Erythroblast (primary cell): ENCODE measurements at regions not wholly inside any gene's neighbourhood (a gene's known extent, or its start where the extent isn't known, plus 50 kb on each side); places are given as distances from the start of the nearest gene placed in this dataset.

ENCODE experiments used
- GATA1 ChIP-seq: IDR thresholded peaks from 2 replicates; pipeline ENCODE4 v1.6.1; 2011; ENCODE audit warnings: low read depth, mild to moderate bottlenecking, control low read depth, low read length, moderate library complexity
- POLR2A ChIP-seq: IDR thresholded peaks from 2 replicates; pipeline ENCODE4 v1.6.1; 2011; ENCODE audit warnings: mild to moderate bottlenecking, low read length

GRCh38 chr7:17617857-17618651, 319.6 kb downstream of the AHR start:
- TF ChIP-seq POLR2A: no peak
- TF ChIP-seq GATA1: no peak
